ENCODE measurements at regions not wholly inside any gene's neighbourhood (a gene's known extent, or its start where the extent isn't known, plus 50 kb on each side); places are given as distances from the start of the nearest gene placed in this dataset.

DNA sequence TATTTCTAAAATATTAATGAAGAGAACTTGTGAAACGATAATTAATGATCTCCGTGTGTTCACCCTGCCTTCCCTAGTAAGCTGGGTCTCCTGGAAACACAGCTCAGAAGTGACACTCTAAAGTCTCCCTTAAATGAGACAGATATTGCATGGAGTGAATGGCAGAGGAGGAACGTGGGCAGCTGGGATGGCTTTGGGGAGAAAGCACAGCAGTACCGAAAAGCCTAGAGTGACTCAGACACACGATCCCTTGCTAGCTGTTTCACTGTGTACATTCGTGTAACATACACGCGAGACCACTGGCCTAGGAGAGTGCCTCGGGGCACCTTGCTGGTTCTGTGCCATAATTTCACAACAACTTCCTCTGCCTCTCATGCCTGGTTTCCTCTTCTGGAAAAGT is 199.9 kb upstream of the TCERG1L start:
- TF ChIP-seq GATA2 (IDR thresholded peaks at IDR 0.05; ENCODE audit: low read depth, low read length), result no peak
- TF ChIP-seq GATA3 (IDR thresholded peaks at IDR 0.05; ENCODE audit: low read depth, low read length), result no peak

All from SH-SY5Y (cell line).